ENCODE measurements at regions not wholly inside any gene's neighbourhood (a gene's known extent, or its start where the extent isn't known, plus 50 kb on each side); places are given as distances from the start of the nearest gene placed in this dataset.
"Not testable (repeated sequence)": the region's sequence is repeated elsewhere in the genome, so short reads cannot be mapped to it uniquely, and the experiment has no call there.

GRCh38 chrX:55165026-55165425, 55.1 kb upstream of the PAGE5 start:
- DNase-seq: not testable (repeated sequence)

DNA sequence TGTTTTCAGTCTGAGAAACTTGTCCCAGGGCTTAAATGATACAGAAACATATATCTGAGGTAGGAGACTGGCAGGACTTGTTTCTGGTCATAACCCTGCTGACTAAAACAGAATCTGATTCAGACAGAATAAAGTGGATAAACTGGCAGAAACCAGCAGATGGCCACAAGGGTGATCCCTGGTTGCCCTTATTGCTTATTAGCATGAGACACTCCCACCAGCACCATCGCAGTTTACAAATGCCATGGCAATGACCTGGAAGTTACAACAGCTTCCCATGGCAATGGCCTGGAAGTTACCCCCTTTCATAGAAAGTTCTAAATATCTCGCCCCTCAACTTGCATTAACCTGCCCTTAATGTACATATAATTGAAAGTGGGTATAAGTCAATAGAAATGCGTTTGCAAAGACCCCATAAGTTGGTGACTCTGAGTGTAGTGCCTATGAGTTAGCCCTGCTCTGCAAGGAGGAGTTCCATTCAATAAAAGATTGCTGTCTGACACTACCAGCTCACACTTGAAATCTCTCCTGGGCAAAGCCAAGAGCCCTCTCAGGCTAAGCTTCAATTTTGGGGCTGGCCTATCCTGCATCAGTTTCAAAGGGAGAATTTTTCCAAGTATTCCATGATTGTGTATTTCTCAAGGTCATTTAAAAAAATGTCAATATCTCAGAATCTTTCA, 52.9 kb upstream of the PAGE5 start:
- H3K27me3 ChIP-seq (ENCODE audit: control insufficient read depth, insufficient read depth, low read length): peaks cover 15% of the 10 kb centered on the region
- H3K4me3 ChIP-seq (ENCODE audit: low read length): no peak overlapping the region
- no peaks in the 10 kb centered on the region for H3K36me3 ChIP-seq (ENCODE audit: control insufficient read depth, insufficient read depth, low read length)
- H3K9me3 ChIP-seq (replicated peaks; ENCODE audit: control insufficient read depth, low read depth, low read length): no peaks in the 10 kb centered on the region
- DNase-seq: no peak
- H3K4me1 ChIP-seq (ENCODE audit: control insufficient read depth, insufficient read depth, low read length): no peaks in the 10 kb centered on the region
- 50% methylated on average over 1 of the region's 3 CpGs for WGBS (ENCODE audit: insufficient coverage)
- no peak overlapping the region for H3K27ac ChIP-seq (ENCODE audit: low read length)

More at GRCh38 chrX:55165026-55165425, 55.1 kb upstream of the PAGE5 start:
- peaks cover 17% of the 10 kb centered on the region for H3K27me3 ChIP-seq (ENCODE audit: control insufficient read depth, insufficient read depth, low read length)
- not testable (repeated sequence) for H3K27ac ChIP-seq (ENCODE audit: low read length); H3K36me3 ChIP-seq (ENCODE audit: control insufficient read depth, insufficient read depth, low read length); H3K9me3 ChIP-seq (replicated peaks; ENCODE audit: control insufficient read depth, low read depth, low read length); H3K4me3 ChIP-seq (ENCODE audit: low read length); H3K4me1 ChIP-seq (ENCODE audit: control insufficient read depth, insufficient read depth, low read length)
- 90% methylated on average over 2 of the region's 4 CpGs for WGBS (ENCODE audit: insufficient coverage)

DNA sequence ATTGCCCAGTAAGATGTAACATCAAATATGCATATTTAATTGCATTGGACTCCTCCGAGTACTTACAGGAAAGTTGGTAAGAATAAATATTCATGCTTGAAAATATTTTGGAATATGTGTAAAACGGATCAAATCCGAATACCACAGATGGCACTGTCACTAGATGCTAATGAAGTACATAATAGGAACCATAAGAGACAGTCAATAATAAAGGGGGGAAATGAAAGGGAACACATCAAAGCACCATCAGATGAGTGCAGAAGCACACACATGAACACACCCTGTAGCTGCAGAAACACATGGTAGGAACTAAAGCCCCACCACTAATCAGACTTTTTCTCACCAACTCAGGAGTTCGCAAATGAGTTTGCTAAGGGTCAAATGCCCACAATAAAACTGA, 52.2 kb upstream of the PAGE5 start:
- H3K27ac ChIP-seq (ENCODE audit: low read length): no peak overlapping the region
- no CpG with 5 or more reads among the region's 4 CpGs for WGBS (ENCODE audit: insufficient coverage)
- peaks cover 13% of the 10 kb centered on the region for H3K27me3 ChIP-seq (ENCODE audit: control insufficient read depth, insufficient read depth, low read length)
- DNase-seq: no peak
- H3K9me3 ChIP-seq (replicated peaks; ENCODE audit: control insufficient read depth, low read depth, low read length): no peaks in the 10 kb centered on the region
- no peak overlapping the region for H3K4me3 ChIP-seq (ENCODE audit: low read length)
- H3K36me3 ChIP-seq (ENCODE audit: control insufficient read depth, insufficient read depth, low read length): no peaks in the 10 kb centered on the region
- H3K4me1 ChIP-seq (ENCODE audit: control insufficient read depth, insufficient read depth, low read length): no peaks in the 10 kb centered on the region

- peaks cover 9% of the 10 kb centered on the region for H3K27me3 ChIP-seq (ENCODE audit: control insufficient read depth, insufficient read depth, low read length)
- H3K27ac ChIP-seq (ENCODE audit: low read length): no peak overlapping the region
- H3K4me1 ChIP-seq (ENCODE audit: control insufficient read depth, insufficient read depth, low read length): no peaks in the 10 kb centered on the region
- no peak for DNase-seq
- H3K9me3 ChIP-seq (replicated peaks; ENCODE audit: control insufficient read depth, low read depth, low read length): no peaks in the 10 kb centered on the region
- no peak overlapping the region for H3K4me3 ChIP-seq (ENCODE audit: low read length)
- H3K36me3 ChIP-seq (ENCODE audit: control insufficient read depth, insufficient read depth, low read length): no peaks in the 10 kb centered on the region
Observed at GRCh38 chrX:55169782-55170181, 50.4 kb upstream of the PAGE5 start.

Data from muscle of leg (tissue), 3 donors.